ENCODE measurements at regions not wholly inside any gene's neighbourhood (a gene's known extent, or its start where the extent isn't known, plus 50 kb on each side); places are given as distances from the start of the nearest gene placed in this dataset.

DNA sequence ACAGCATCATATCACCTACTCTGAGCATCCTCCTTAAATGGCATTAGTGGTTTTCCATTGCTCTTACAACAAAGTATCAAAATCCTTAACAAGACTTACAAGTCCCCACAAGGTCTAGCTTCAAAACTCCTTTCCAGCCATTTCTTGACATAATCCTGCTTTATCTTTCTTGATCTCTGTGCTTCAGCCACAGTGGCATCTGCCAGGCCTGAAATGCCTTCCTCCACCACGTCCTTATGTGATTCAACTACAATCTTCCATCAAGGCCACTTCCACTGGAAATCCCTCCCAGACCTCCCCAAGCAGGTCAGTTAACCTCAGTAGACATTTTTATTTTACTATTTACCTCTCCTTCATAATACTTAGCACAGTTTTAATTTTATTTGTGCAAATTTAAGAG lies 83.8 kb upstream of the CCDC150 start:
- H3K4me1 Mint-ChIP-seq: no peaks in the 10 kb centered on the region
- Histone ChIP-seq H3K4me3 (replicated peaks in 1 of 3; ENCODE audit: low read depth in 2 of 3, low read length in 3 of 3) (no peak overlapping the region), H3K27ac (ENCODE audit: low read depth in 1 of 2, low read length in 2 of 2) (no peak overlapping the region), H3K27me3 (ENCODE audit: control insufficient read depth in 2 of 2, insufficient read depth in 2 of 2, low read length in 2 of 2) (no peaks in the 10 kb centered on the region), H2AFZ (ENCODE audit: insufficient read depth, low read depth, low read length, poor library complexity, severe bottlenecking) (no peak overlapping the region), H4K20me1 (ENCODE audit: insufficient read depth, low read length) (no peaks in the 10 kb centered on the region), H3K36me3 (replicated peaks in 1 of 2; ENCODE audit: control insufficient read depth in 1 of 2, insufficient read depth in 2 of 2, low read length in 2 of 2) (no peaks in the 10 kb centered on the region), H3K79me2 (ENCODE audit: insufficient read depth, low read length) (no peaks in the 10 kb centered on the region), H3K9ac (ENCODE audit: insufficient read depth, low read length, poor library complexity, severe bottlenecking) (no peak overlapping the region), H3K4me1 (ENCODE audit: control insufficient read depth in 1 of 2, insufficient read depth in 2 of 2, low read length in 2 of 2) (no peaks in the 10 kb centered on the region), H3K4me2 (replicated peaks; ENCODE audit: extremely low read depth, low read length, poor library complexity, severe bottlenecking) (no peak overlapping the region), H3K9me3 (replicated peaks in 1 of 2; ENCODE audit: control insufficient read depth in 1 of 2, insufficient read depth in 1 of 2, low read length in 2 of 2) (peaks cover 0 to under 1% of the 10 kb centered on the region in 2 donors)
- intact Hi-C loops (cut with micrococcal nuclease): no loop called here
- peaks cover 0 to 8% (median 5%) of the 10 kb centered on the region in 7 donors for H3K9me3 Mint-ChIP-seq
- peak overlapping the region in 1 of 7 donors; percentile 64 for H3K27ac Mint-ChIP-seq
- H3K4me3 Mint-ChIP-seq: no peak overlapping the region
- WGBS (ENCODE audit: insufficient coverage): 80% methylated on average over 1 of the region's 1 CpG
- peaks cover 6 to 18% (median 7%) of the 10 kb centered on the region in 3 donors for H3K27me3 Mint-ChIP-seq (ENCODE audit: low read depth in 3 of 3)
- TF ChIP-seq, protein P1, sequence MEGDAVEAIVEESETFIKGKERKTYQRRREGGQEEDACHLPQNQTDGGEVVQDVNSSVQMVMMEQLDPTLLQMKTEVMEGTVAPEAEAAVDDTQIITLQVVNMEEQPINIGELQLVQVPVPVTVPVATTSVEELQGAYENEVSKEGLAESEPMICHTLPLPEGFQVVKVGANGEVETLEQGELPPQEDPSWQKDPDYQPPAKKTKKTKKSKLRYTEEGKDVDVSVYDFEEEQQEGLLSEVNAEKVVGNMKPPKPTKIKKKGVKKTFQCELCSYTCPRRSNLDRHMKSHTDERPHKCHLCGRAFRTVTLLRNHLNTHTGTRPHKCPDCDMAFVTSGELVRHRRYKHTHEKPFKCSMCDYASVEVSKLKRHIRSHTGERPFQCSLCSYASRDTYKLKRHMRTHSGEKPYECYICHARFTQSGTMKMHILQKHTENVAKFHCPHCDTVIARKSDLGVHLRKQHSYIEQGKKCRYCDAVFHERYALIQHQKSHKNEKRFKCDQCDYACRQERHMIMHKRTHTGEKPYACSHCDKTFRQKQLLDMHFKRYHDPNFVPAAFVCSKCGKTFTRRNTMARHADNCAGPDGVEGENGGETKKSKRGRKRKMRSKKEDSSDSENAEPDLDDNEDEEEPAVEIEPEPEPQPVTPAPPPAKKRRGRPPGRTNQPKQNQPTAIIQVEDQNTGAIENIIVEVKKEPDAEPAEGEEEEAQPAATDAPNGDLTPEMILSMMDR (IDR thresholded peaks at IDR 0.05): no peak
- no peaks in the 10 kb centered on the region for H3K36me3 Mint-ChIP-seq
- DNase-seq: no peak

DNA sequence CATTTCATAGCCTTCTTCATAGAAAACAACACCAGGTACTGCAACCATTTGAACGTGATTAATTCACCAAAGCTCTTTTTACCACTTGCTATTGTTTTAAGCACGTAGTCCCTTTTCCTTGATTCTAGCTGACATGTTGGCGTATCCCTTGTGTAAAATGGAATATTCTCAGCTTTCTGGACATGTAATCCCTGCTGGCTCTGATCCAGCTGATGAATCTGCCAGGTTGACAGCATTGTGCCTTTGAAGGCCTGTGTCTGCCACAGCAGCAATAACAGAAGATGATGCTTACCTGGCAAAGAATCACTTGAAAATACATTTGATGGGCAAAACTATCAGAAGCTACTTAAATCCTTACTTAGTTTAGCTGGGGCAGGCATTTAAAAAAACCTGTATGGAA lies 81.0 kb upstream of the CCDC150 start:
- TF ChIP-seq, protein P1 (IDR thresholded peaks at IDR 0.05): no peak
- H3K27ac Mint-ChIP-seq: no peak overlapping the region

More for the DNA sequence above, 81.0 kb upstream of the CCDC150 start:
- H3K36me3 ChIP-seq (replicated peaks in 1 of 2; ENCODE audit: control insufficient read depth in 1 of 2, insufficient read depth in 2 of 2, low read length in 2 of 2): no peaks in the 10 kb centered on the region
- H3K4me3 ChIP-seq (replicated peaks in 1 of 3; ENCODE audit: low read depth in 2 of 3, low read length in 3 of 3): no peak overlapping the region
- 90% methylated on average over 2 of the region's 3 CpGs for WGBS (ENCODE audit: insufficient coverage)
- H2AFZ ChIP-seq (ENCODE audit: insufficient read depth, low read depth, low read length, poor library complexity, severe bottlenecking): no peak overlapping the region
- H3K27me3 ChIP-seq (ENCODE audit: control insufficient read depth in 2 of 2, insufficient read depth in 2 of 2, low read length in 2 of 2): peaks cover 2 to 15% of the 10 kb centered on the region in 2 donors
- no peak for DNase-seq
- H3K27ac ChIP-seq (ENCODE audit: low read depth in 1 of 2, low read length in 2 of 2): no peak overlapping the region
- no peak overlapping the region for H3K4me2 ChIP-seq (replicated peaks; ENCODE audit: extremely low read depth, low read length, poor library complexity, severe bottlenecking)
- intact Hi-C loops (cut with micrococcal nuclease): no loop called here
- Mint-ChIP-seq H3K36me3 (no peaks in the 10 kb centered on the region), H3K4me3 (no peak overlapping the region), H3K4me1 (no peaks in the 10 kb centered on the region), H3K9me3 (peaks cover 4 to 20% (median 12%) of the 10 kb centered on the region in 7 donors), H3K27me3 (ENCODE audit: low read depth in 3 of 3) (peaks cover 7 to 24% (median 19%) of the 10 kb centered on the region in 3 donors)
- H3K9ac ChIP-seq (ENCODE audit: insufficient read depth, low read length, poor library complexity, severe bottlenecking): no peak overlapping the region
- H4K20me1 ChIP-seq (ENCODE audit: insufficient read depth, low read length): no peaks in the 10 kb centered on the region
- H3K4me1 ChIP-seq (ENCODE audit: control insufficient read depth in 1 of 2, insufficient read depth in 2 of 2, low read length in 2 of 2): no peaks in the 10 kb centered on the region
- H3K79me2 ChIP-seq (ENCODE audit: insufficient read depth, low read length): no peaks in the 10 kb centered on the region
- peaks cover 7 to 9% of the 10 kb centered on the region in 2 donors for H3K9me3 ChIP-seq (replicated peaks in 1 of 2; ENCODE audit: control insufficient read depth in 1 of 2, insufficient read depth in 1 of 2, low read length in 2 of 2)

All from CD14-positive monocyte (primary cell).